Astrocyte (in vitro differentiated cells and primary cell): ENCODE measurements at regions not wholly inside any gene's neighbourhood (a gene's known extent, or its start where the extent isn't known, plus 50 kb on each side); places are given as distances from the start of the nearest gene placed in this dataset.

Experiments used
- DNase-seq: peaks from one replicate; pipeline ENCODE4 v3.0.0-alpha.2; 2010; ENCODE audit warnings: low read depth
- FAIRE-seq: peaks from 2 replicates; lab custom pipeline; 2011; peaks lifted over from hg19 to GRCh38; lab: Jason Lieb, UNC
- H2AFZ ChIP-seq: 2 replicates; pipeline ENCODE4 v1.6.0; 2012; ENCODE audit warnings: low read depth, low read length, inconsistent platforms
- H3K27ac ChIP-seq: 2 replicates; pipeline ENCODE4 v1.5.1; 2011; ENCODE audit warnings: low read depth, low read length, inconsistent platforms
- H3K27me3 ChIP-seq: 2 replicates; pipeline ENCODE4 v1.6.0; 2011; ENCODE audit warnings: low read length, inconsistent platforms; ENCODE audit not compliant: insufficient read depth
- H3K36me3 ChIP-seq: 2 replicates; pipeline ENCODE4 v1.5.1; 2011; ENCODE audit warnings: low read length, inconsistent platforms; ENCODE audit not compliant: insufficient read depth
- H3K4me1 ChIP-seq: 2 replicates; pipeline ENCODE4 v1.5.1; 2011; ENCODE audit warnings: low read length, inconsistent platforms; ENCODE audit not compliant: insufficient read depth
- H3K4me2 ChIP-seq: 2 replicates; pipeline ENCODE4 v1.6.0; 2012; ENCODE audit warnings: low read length, inconsistent platforms
- H3K4me3 ChIP-seq: 2 replicates; pipeline ENCODE4 v1.5.1; 2011; ENCODE audit warnings: low read depth, mild to moderate bottlenecking, low read length, inconsistent platforms; ENCODE audit not compliant: insufficient read depth
- H3K79me2 ChIP-seq: 2 replicates; pipeline ENCODE4 v1.6.0; 2012; ENCODE audit warnings: mild to moderate bottlenecking, low read length, inconsistent platforms; ENCODE audit not compliant: insufficient read depth
- H3K9ac ChIP-seq: 2 replicates; pipeline ENCODE4 v1.6.0; 2012; ENCODE audit warnings: mild to moderate bottlenecking, low read length, inconsistent platforms
- H3K9me3 ChIP-seq: 2 replicates; pipeline ENCODE4 v1.5.1; 2012; ENCODE audit warnings: low read depth, mild to moderate bottlenecking, low read length, inconsistent platforms; ENCODE audit not compliant: insufficient read depth
- H4K20me1 ChIP-seq: 2 replicates; pipeline ENCODE4 v1.6.0; 2012; ENCODE audit warnings: low read length, inconsistent platforms; ENCODE audit not compliant: insufficient read depth
- H3K27ac Mint-ChIP-seq: one replicate; pipeline ENCODE4 v1.8.0; 2021; ENCODE audit warnings: mild to moderate bottlenecking, mixed read lengths; ENCODE audit not compliant: unreplicated experiment
- H3K27me3 Mint-ChIP-seq: one replicate; pipeline ENCODE4 v1.8.0; 2021; ENCODE audit warnings: low read depth, mixed read lengths; ENCODE audit not compliant: unreplicated experiment
- H3K36me3 Mint-ChIP-seq: one replicate; pipeline ENCODE4 v1.8.0; 2021; ENCODE audit warnings: low read depth, mixed read lengths; ENCODE audit not compliant: unreplicated experiment
- H3K4me1 Mint-ChIP-seq: one replicate; pipeline ENCODE4 v1.8.0; 2021; ENCODE audit warnings: low read depth, mixed read lengths; ENCODE audit not compliant: unreplicated experiment
- H3K4me3 Mint-ChIP-seq: one replicate; pipeline ENCODE4 v1.8.0; 2021; ENCODE audit warnings: mild to moderate bottlenecking, moderate library complexity, mixed read lengths; ENCODE audit not compliant: unreplicated experiment
- H3K9me3 Mint-ChIP-seq: one replicate; pipeline ENCODE4 v1.8.0; 2021; ENCODE audit warnings: mild to moderate bottlenecking, mixed read lengths; ENCODE audit not compliant: unreplicated experiment
- CTCF ChIP-seq: IDR thresholded peaks from 2 replicates; pipeline ENCODE4 v1.5.1; 2011; ENCODE audit warnings: low read depth, mild to moderate bottlenecking, inconsistent platforms, low read length, moderate library complexity; ENCODE audit not compliant: insufficient read depth
- EZH2 ChIP-seq: IDR thresholded peaks from 2 replicates; pipeline ENCODE4 v1.6.1; 2012; ENCODE audit warnings: mild to moderate bottlenecking, low read length, inconsistent platforms; ENCODE audit not compliant: insufficient read depth

DNA sequence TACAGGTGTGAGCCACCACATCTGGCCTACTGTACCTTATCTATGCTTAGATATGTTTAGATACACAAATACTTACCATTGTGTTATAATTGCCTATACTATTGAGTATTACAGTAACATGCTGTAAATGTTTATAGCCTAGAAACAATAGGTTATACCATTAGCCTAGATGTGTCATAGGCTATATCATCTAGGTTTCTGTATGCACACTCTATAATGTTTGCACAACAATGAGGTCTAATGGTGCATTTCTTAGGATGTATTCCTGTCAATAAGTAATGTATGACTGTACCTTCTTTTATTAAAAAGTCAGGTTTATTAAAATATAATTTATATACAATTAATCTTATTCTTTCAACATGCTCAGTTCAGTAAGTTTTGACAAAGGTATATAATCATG lies 683.1 kb downstream of the LRRC70 start:
- Histone ChIP-seq H3K9ac (no peak overlapping the region), H3K79me2 (no peaks in the 10 kb centered on the region), H3K9me3 (no peaks in the 10 kb centered on the region), H3K4me1 (peaks cover 5% of the 10 kb centered on the region), H3K27ac (no peak overlapping the region), H3K27me3 (no peaks in the 10 kb centered on the region), H3K4me2 (peak overlapping the region; percentile 44), H3K36me3 (no peaks in the 10 kb centered on the region), H3K4me3 (no peak overlapping the region), H2AFZ (no peak overlapping the region), H4K20me1 (no peaks in the 10 kb centered on the region)
- no peaks in the 10 kb centered on the region for H3K9me3 Mint-ChIP-seq
- H3K27ac Mint-ChIP-seq, result peak overlapping the region; percentile 82
- no peak overlapping the region for H3K4me3 Mint-ChIP-seq
- no peak for FAIRE-seq
- TF ChIP-seq EZH2, result no peak
- no peak for TF ChIP-seq CTCF
- DNase-seq, result no peak
- no peaks in the 10 kb centered on the region for H3K27me3 Mint-ChIP-seq
- peaks cover 15% of the 10 kb centered on the region for H3K4me1 Mint-ChIP-seq
- H3K36me3 Mint-ChIP-seq, result no peaks in the 10 kb centered on the region

GRCh38 chr5:63255594-63255993 lies 677.0 kb downstream of the LRRC70 start:
- Histone ChIP-seq H4K20me1 (no peaks in the 10 kb centered on the region), H3K4me2 (no peak overlapping the region), H3K27me3 (no peaks in the 10 kb centered on the region), H3K9me3 (no peaks in the 10 kb centered on the region), H3K36me3 (no peaks in the 10 kb centered on the region), H3K4me1 (no peaks in the 10 kb centered on the region), H2AFZ (no peak overlapping the region), H3K79me2 (no peaks in the 10 kb centered on the region), H3K4me3 (no peak overlapping the region), H3K27ac (no peak overlapping the region), H3K9ac (no peak overlapping the region)
- no peak overlapping the region for H3K4me3 Mint-ChIP-seq
- no peaks in the 10 kb centered on the region for H3K36me3 Mint-ChIP-seq
- peaks cover under 1% of the 10 kb centered on the region for H3K4me1 Mint-ChIP-seq
- no peak for DNase-seq
- no peak overlapping the region for H3K27ac Mint-ChIP-seq
- H3K9me3 Mint-ChIP-seq, result no peaks in the 10 kb centered on the region
- no peaks in the 10 kb centered on the region for H3K27me3 Mint-ChIP-seq
- no peak for FAIRE-seq
- TF ChIP-seq CTCF, result no peak
- no peak for TF ChIP-seq EZH2

DNA sequence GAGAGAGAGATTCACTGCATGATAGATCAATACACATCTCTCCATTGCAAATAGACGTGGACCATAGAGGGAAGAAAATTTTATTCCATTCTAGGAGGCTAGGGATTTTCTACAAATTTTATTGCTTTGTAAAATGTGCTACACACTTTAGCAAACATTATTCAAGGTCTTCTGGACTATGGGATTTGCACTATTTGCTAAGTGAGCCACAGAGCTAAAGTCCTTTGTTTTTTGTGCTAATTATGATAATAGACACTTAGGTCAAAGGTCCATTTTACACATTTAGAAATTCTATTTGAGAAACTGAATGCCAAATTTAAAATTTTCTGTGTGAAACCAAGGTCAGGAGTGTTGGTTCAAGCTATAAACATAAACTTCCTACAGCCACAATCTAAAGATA lies 672.3 kb downstream of the LRRC70 start:
- no peak overlapping the region for H3K9ac ChIP-seq
- H3K27me3 Mint-ChIP-seq, result no peaks in the 10 kb centered on the region

More for the DNA sequence above, 672.3 kb downstream of the LRRC70 start:
- no peaks in the 10 kb centered on the region for H3K36me3 Mint-ChIP-seq
- Histone ChIP-seq H3K9me3 (no peaks in the 10 kb centered on the region), H4K20me1 (no peaks in the 10 kb centered on the region), H2AFZ (no peak overlapping the region), H3K4me3 (no peak overlapping the region), H3K79me2 (no peaks in the 10 kb centered on the region), H3K36me3 (no peaks in the 10 kb centered on the region), H3K27ac (no peak overlapping the region), H3K4me2 (no peak overlapping the region), H3K27me3 (no peaks in the 10 kb centered on the region), H3K4me1 (no peaks in the 10 kb centered on the region)
- no peak overlapping the region for H3K27ac Mint-ChIP-seq
- DNase-seq, result no peak
- no peak for TF ChIP-seq EZH2
- no peak for TF ChIP-seq CTCF
- H3K4me3 Mint-ChIP-seq, result no peak overlapping the region
- H3K4me1 Mint-ChIP-seq, result peaks cover 11% of the 10 kb centered on the region
- no peak for FAIRE-seq
- H3K9me3 Mint-ChIP-seq, result no peaks in the 10 kb centered on the region
